ENCODE measurements at regions not wholly inside any gene's neighbourhood (a gene's known extent, or its start where the extent isn't known, plus 50 kb on each side); places are given as distances from the start of the nearest gene placed in this dataset.
"Not testable (repeated sequence)": the region's sequence is repeated elsewhere in the genome, so short reads cannot be mapped to it uniquely, and the experiment has no call there.

GRCh38 chr9:6103911-6104310 is 88.5 kb upstream of the RANBP6 start:
- DNase-seq = not testable (repeated sequence)

- not testable (repeated sequence) for DNase-seq
These were observed 87.0 kb upstream of the RANBP6 start for GRCh38 chr9:6102336-6102987.

- not testable (repeated sequence) for DNase-seq
These were observed 86.3 kb upstream of the RANBP6 start for GRCh38 chr9:6101725-6102124.

- DNase-seq = not testable (repeated sequence)
These were observed 83.9 kb upstream of the RANBP6 start for GRCh38 chr9:6099346-6099745.

GRCh38 chr9:6098431-6098830 is 83.0 kb upstream of the RANBP6 start:
- DNase-seq = no peak

- DNase-seq = no peak
These were observed 81.4 kb upstream of the RANBP6 start for GRCh38 chr9:6096821-6097220.

- no peak for DNase-seq
These were observed 75.1 kb upstream of the RANBP6 start for GRCh38 chr9:6090277-6091210.

GRCh38 chr9:6089300-6089699 is 73.9 kb upstream of the RANBP6 start:
- no peak for DNase-seq

GRCh38 chr9:6086006-6086655 is 70.7 kb upstream of the RANBP6 start:
- no peak for DNase-seq

- DNase-seq = peak; percentile 53
These were observed 64.8 kb upstream of the RANBP6 start for GRCh38 chr9:6080154-6080716.

GRCh38 chr9:6079386-6079785 is 64.0 kb upstream of the RANBP6 start:
- DNase-seq = no peak

GRCh38 chr9:6078382-6079105 is 63.1 kb upstream of the RANBP6 start:
- DNase-seq = no peak

GRCh38 chr9:6076851-6077250 is 61.4 kb upstream of the RANBP6 start:
- no peak for DNase-seq

GRCh38 chr9:6073731-6074130 is 58.3 kb upstream of the RANBP6 start:
- no peak for DNase-seq

GRCh38 chr9:6072865-6073264 is 57.4 kb upstream of the RANBP6 start:
- no peak for DNase-seq

- DNase-seq = no peak
These were observed 57.0 kb upstream of the RANBP6 start for GRCh38 chr9:6072453-6072852.

GRCh38 chr9:6068983-6069382 is 53.6 kb upstream of the RANBP6 start:
- peak; percentile 68 for DNase-seq

GRCh38 chr9:6067426-6067825 is 52.0 kb upstream of the RANBP6 start:
- DNase-seq = no peak
